H1 (cell line): ENCODE measurements at regions not wholly inside any gene's neighbourhood (a gene's known extent, or its start where the extent isn't known, plus 50 kb on each side); places are given as distances from the start of the nearest gene placed in this dataset.

Experiments
- CTCF ChIA-PET: fragments of 300-600 bp; sonication (Branson Sonifier 250); formaldehyde crosslinking; loops from one replicate; lab custom pipeline; 2021; ENCODE audit not compliant: partially characterized antibody; lab: Charles Lee
- POLR2A ChIA-PET: fragments of 300-600 bp; sonication (Branson Sonifier 250); formaldehyde crosslinking; loops from one replicate; lab custom pipeline; 2021; ENCODE audit warnings: inconsistent platforms; ENCODE audit not compliant: partially characterized antibody; lab: Charles Lee
- DNase-seq, 2 experiments: peaks; one replicate each; pipeline versions ENCODE4 v3.0.0 to v3.0.0-alpha.2; 2010 to 2022; ENCODE audit warnings: low spot score in 2 of 2, low read depth in 1 of 2, mixed read lengths in 1 of 2
- FAIRE-seq: peaks from 2 replicates; lab custom pipeline; 2011; peaks lifted over from hg19 to GRCh38; lab: Jason Lieb, UNC
- H2AFZ ChIP-seq: 2 replicates; pipeline ENCODE4 v1.8.1; 2012; ENCODE audit warnings: low read length, inconsistent platforms
- H2AK5ac ChIP-seq: 2 replicates; pipeline ENCODE4 v1.6.1; 2013; ENCODE audit warnings: low read depth, low read length
- H2BK120ac ChIP-seq: replicated peaks from 2 replicates; pipeline ENCODE3; 2013; ENCODE audit warnings: low read depth, low read length, inconsistent platforms
- H2BK12ac ChIP-seq: 2 replicates; pipeline ENCODE4 v1.6.1; 2013; ENCODE audit warnings: low read depth, low read length
- H2BK15ac ChIP-seq: 2 replicates; pipeline ENCODE4 v1.6.1; 2013; ENCODE audit warnings: low read length
- H2BK20ac ChIP-seq: 2 replicates; pipeline ENCODE4 v1.6.1; 2013; ENCODE audit warnings: low read length
- H2BK5ac ChIP-seq: 2 replicates; pipeline ENCODE4 v1.6.1; 2013; ENCODE audit warnings: low read depth, low read length
- H3K14ac ChIP-seq: 2 replicates; pipeline ENCODE4 v1.6.1; 2013; ENCODE audit warnings: inconsistent platforms; ENCODE audit not compliant: insufficient read length
- H3K18ac ChIP-seq: 2 replicates; pipeline ENCODE4 v1.6.1; 2013; ENCODE audit warnings: low read length; ENCODE audit errors: extremely low read depth
- H3K23ac ChIP-seq: 2 replicates; pipeline ENCODE4 v1.6.1; 2013; ENCODE audit warnings: inconsistent platforms; ENCODE audit not compliant: insufficient read length
- H3K23me2 ChIP-seq: 2 replicates; pipeline ENCODE4 v1.6.1; 2013; ENCODE audit warnings: low read depth, low read length
- H3K27ac ChIP-seq: 2 replicates; pipeline ENCODE4 v1.6.1; 2011; ENCODE audit warnings: low read depth, low read length, inconsistent platforms
- H3K27me3 ChIP-seq, 4 experiments: replicated peaks in 1 of 4; 1 replicate in 1 of 4; 2 replicates in 3 of 4; pipeline versions ENCODE4 v1.6.1 to v1.8.1; 2011 to 2013; ENCODE audit warnings: low read length in 3 of 4, mild to moderate bottlenecking in 3 of 4, inconsistent platforms in 2 of 4, mixed read lengths in 2 of 4, moderate library complexity in 1 of 4; ENCODE audit not compliant: control insufficient read depth in 3 of 4, insufficient read depth in 3 of 4; ENCODE audit errors: extremely low read depth in 1 of 4
- H3K36me3 ChIP-seq, 4 experiments: 2 replicates each; pipeline versions ENCODE4 v1.6.1 to v1.8.1; 2011 to 2013; ENCODE audit warnings: mild to moderate bottlenecking in 4 of 4, low read length in 3 of 4, moderate library complexity in 2 of 4, control low read depth in 1 of 4, inconsistent platforms in 1 of 4; ENCODE audit not compliant: insufficient read depth in 4 of 4, control insufficient read depth in 2 of 4
- H3K4ac ChIP-seq: replicated peaks from 2 replicates; pipeline ENCODE3; 2013; ENCODE audit warnings: low read length, low read depth, mixed read lengths, inconsistent platforms; ENCODE audit not compliant: insufficient read length
- H3K4me1 ChIP-seq, 4 experiments: replicated peaks in 1 of 4; 1 replicate in 1 of 4; 2 replicates in 3 of 4; pipeline versions ENCODE4 v1.6.1 to v1.8.1; 2011 to 2013; ENCODE audit warnings: low read length in 3 of 4, inconsistent platforms in 2 of 4, mixed read lengths in 1 of 4; ENCODE audit not compliant: insufficient read depth in 4 of 4, control insufficient read depth in 3 of 4
- H3K4me2 ChIP-seq, 2 experiments: 2 replicates each; pipeline versions ENCODE4 v1.6.1 to v1.8.1; 2011 to 2013; ENCODE audit warnings: low read depth in 2 of 2, low read length in 2 of 2, control low read depth in 1 of 2, inconsistent platforms in 1 of 2, mild to moderate bottlenecking in 1 of 2; ENCODE audit not compliant: insufficient read depth in 1 of 2
- H3K4me3 ChIP-seq, 4 experiments: fragments of 200-600, 300-600 bp in 1 of 4; sonication (generic), shearing (Covaris generic), sonication (Bioruptor Twin) in 1 of 4; 2 replicates each; pipeline versions ENCODE4 v1.5.1 to v1.8.1; 2011 to 2016; ENCODE audit warnings: low read length in 4 of 4, low read depth in 3 of 4, control low read depth in 2 of 4, inconsistent platforms in 2 of 4, mild to moderate bottlenecking in 2 of 4, mixed read lengths in 1 of 4, moderate library complexity in 1 of 4; ENCODE audit not compliant: insufficient read depth in 2 of 4; ENCODE audit errors: extremely low read depth in 1 of 4
- H3K56ac ChIP-seq: replicated peaks from 2 replicates; pipeline ENCODE3; 2013; ENCODE audit warnings: low read depth, mild to moderate bottlenecking, mixed read lengths, low read length, inconsistent platforms; ENCODE audit not compliant: insufficient read length
- H3K79me1 ChIP-seq: 2 replicates; pipeline ENCODE4 v1.6.1; 2013; ENCODE audit warnings: low read depth, low read length, control low read depth
- H3K79me2 ChIP-seq, 2 experiments: 2 replicates each; pipeline versions ENCODE4 v1.6.1 to v1.8.1; 2012 to 2013; ENCODE audit warnings: low read length in 2 of 2, mild to moderate bottlenecking in 2 of 2, inconsistent platforms in 1 of 2; ENCODE audit not compliant: insufficient read depth in 2 of 2, control insufficient read depth in 1 of 2
- H3K9ac ChIP-seq, 4 experiments: replicated peaks in 1 of 4; 1 replicate in 1 of 4; 2 replicates in 3 of 4; pipeline versions ENCODE4 v1.6.1 to v1.8.1; 2011 to 2013; ENCODE audit warnings: low read depth in 3 of 4, low read length in 3 of 4, control low read depth in 2 of 4, mild to moderate bottlenecking in 2 of 4, moderate library complexity in 2 of 4, inconsistent platforms in 1 of 4; ENCODE audit errors: extremely low read depth in 1 of 4
- H3K9me3 ChIP-seq, 2 experiments: 2 replicates each; pipeline versions ENCODE4 v1.6.1 to v1.8.1; 2012 to 2013; ENCODE audit warnings: mild to moderate bottlenecking in 2 of 2, moderate library complexity in 2 of 2, control low read depth in 1 of 2, inconsistent platforms in 1 of 2, low read depth in 1 of 2, low read length in 1 of 2, mixed read lengths in 1 of 2; ENCODE audit not compliant: insufficient read depth in 2 of 2
- H4K20me1 ChIP-seq, 2 experiments: replicated peaks in 1 of 2; 2 replicates each; pipeline versions ENCODE3 to v1.8.1; 2011 to 2013; ENCODE audit warnings: inconsistent platforms in 2 of 2, low read length in 2 of 2, mild to moderate bottlenecking in 1 of 2; ENCODE audit not compliant: insufficient read depth in 2 of 2, control insufficient read depth in 1 of 2
- H4K5ac ChIP-seq: 2 replicates; pipeline ENCODE4 v1.6.1; 2013; ENCODE audit warnings: low read length, low read depth, mixed read lengths, inconsistent platforms; ENCODE audit not compliant: insufficient read length
- H4K8ac ChIP-seq: 2 replicates; pipeline ENCODE4 v1.8.0; 2013; ENCODE audit warnings: mild to moderate bottlenecking, moderate library complexity, low read length, inconsistent platforms; ENCODE audit not compliant: insufficient read depth; ENCODE audit errors: extremely low read depth
- H4K91ac ChIP-seq: replicated peaks from 2 replicates; pipeline ENCODE3; 2013; ENCODE audit warnings: low read length, mixed read lengths, inconsistent platforms; ENCODE audit not compliant: insufficient read length
- E2F6 ChIP-seq: IDR thresholded peaks from 2 replicates; pipeline ENCODE4 v1.6.1; 2012; ENCODE audit warnings: inconsistent platforms
- MAFK ChIP-seq: IDR thresholded peaks from 2 replicates; pipeline ENCODE4 v1.6.1; 2012; ENCODE audit warnings: low read depth, mild to moderate bottlenecking, improper control_type of control experiment, low read length
- POLR2A ChIP-seq, 2 experiments: IDR thresholded peaks; 1 replicate in 1 of 2; 2 replicates in 1 of 2; pipeline ENCODE4 v1.6.1; 2011; ENCODE audit warnings: low read depth in 2 of 2, low read length in 2 of 2, mild to moderate bottlenecking in 2 of 2; ENCODE audit errors: control extremely low read depth in 1 of 2
- RFX5 ChIP-seq: IDR thresholded peaks from 2 replicates; pipeline ENCODE4 v1.6.1; 2011; ENCODE audit warnings: low read depth, low read length, improper control_type of control experiment, borderline replicate concordance
- SAP30 ChIP-seq: fragments of 300-600 bp; sonication (generic); IDR thresholded peaks from 2 replicates; pipeline ENCODE4 v1.7.1; 2012; ENCODE audit warnings: low read length, moderate library complexity, mild to moderate bottlenecking, inconsistent platforms; ENCODE audit not compliant: insufficient read depth, insufficient replicate concordance
- SIRT6 ChIP-seq: IDR thresholded peaks from one replicate; pipeline ENCODE4 v1.7.1; 2012; ENCODE audit warnings: low read length, inconsistent platforms
- TEAD4 ChIP-seq: IDR thresholded peaks from 2 replicates; pipeline ENCODE4 v1.6.1; 2012; ENCODE audit warnings: low read depth, low read length, inconsistent platforms, mixed read lengths
- WGBS, 2 experiments: shearing (Covaris generic) in 1 of 2; methylation state at CpG; one replicate each; pipeline versions ENCODE4 v1.1.6 to v1.1.7; 2013 to 2015; ENCODE audit warnings: low lambda C conversion rate in 2 of 2, mixed read lengths in 2 of 2, inconsistent platforms in 1 of 2, low coverage in 1 of 2, missing lambda C conversion rate in 1 of 2; ENCODE audit not compliant: insufficient replicate concordance in 2 of 2, insufficient coverage in 1 of 2, insufficient read length in 1 of 2; ENCODE audit errors: extremely low coverage in 1 of 2, missing lambda C conversion rate in 1 of 2; 5-methylcytosine and 5-hydroxymethylcytosine counted together

- Histone ChIP-seq H2BK15ac (no peak overlapping the region), H3K4ac (no peak overlapping the region), H3K27me3 (no peaks in the 10 kb centered on the region), H3K4me1 (no peaks in the 10 kb centered on the region), H3K4me2 (no peak overlapping the region), H3K18ac (no peak overlapping the region), H2AFZ (no peak overlapping the region), H3K23ac (no peak overlapping the region), H3K36me3 (no peaks in the 10 kb centered on the region), H3K79me1 (no peaks in the 10 kb centered on the region), H4K91ac (no peak overlapping the region), H4K5ac (no peak overlapping the region), H3K27ac (no peak overlapping the region), H4K8ac (no peak overlapping the region), H3K4me3 (no peak overlapping the region), H3K23me2 (0 out of 2 replicates have a peak, but pooled peaks cover 2% of the 10 kb centered on the region), H2BK120ac (no peak overlapping the region), H3K14ac (no peak overlapping the region), H3K9me3 (no peaks in the 10 kb centered on the region), H2AK5ac (no peak overlapping the region), H3K79me2 (no peaks in the 10 kb centered on the region), H2BK5ac (no peak overlapping the region), H3K9ac (no peak overlapping the region), H2BK12ac (no peak overlapping the region), H3K56ac (no peak overlapping the region), H4K20me1 (no peaks in the 10 kb centered on the region), H2BK20ac (no peak overlapping the region)
- ChIA-PET POLR2A (no interaction called here), CTCF (no interaction called here)
- 92% methylated on average over 3 of the region's 3 CpGs; no CpG with 5 or more reads in 1 of the 2 experiments for WGBS, 2 experiments
- peak; percentile 19 for FAIRE-seq
- no peak for TF ChIP-seq E2F6
- no peak for TF ChIP-seq MAFK
- no peak for TF ChIP-seq SIRT6
- TF ChIP-seq SAP30: no peak
- TF ChIP-seq POLR2A (IDR thresholded peaks at IDR 0.05; ENCODE audit: control extremely low read depth in 1 of 2, low read depth in 2 of 2, low read length in 2 of 2): no peak
- TF ChIP-seq TEAD4: no peak
- no peak for TF ChIP-seq RFX5
- no peak for DNase-seq
These were observed 515.2 kb upstream of the ARID1B start for GRCh38 chr6:156262014-156262413.
